ENCODE measurements at regions not wholly inside any gene's neighbourhood (a gene's known extent, or its start where the extent isn't known, plus 50 kb on each side); places are given as distances from the start of the nearest gene placed in this dataset.
A peak's percentile ranks its signal among the peaks of the same experiment; 100 is the strongest.

DNA sequence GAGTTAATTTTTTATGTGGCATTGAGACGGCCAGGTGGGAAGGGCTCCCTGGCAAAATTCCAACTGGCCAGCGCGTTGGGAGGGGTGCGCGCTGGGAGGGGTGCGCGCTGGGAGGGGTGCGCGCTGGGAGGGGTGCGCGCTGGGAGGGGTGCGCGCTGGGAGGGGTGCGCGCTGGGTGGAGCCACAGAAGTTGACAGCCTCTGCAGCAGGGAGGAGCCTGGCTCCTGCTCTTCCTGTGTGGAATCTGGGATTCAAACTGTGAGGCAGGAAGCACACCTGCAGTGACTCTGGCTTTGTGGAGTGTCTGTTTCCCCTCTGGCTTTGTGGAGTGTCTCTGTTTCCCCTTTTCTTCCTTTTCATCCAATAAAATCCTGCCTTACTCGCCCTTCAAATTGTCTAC is 147.9 kb upstream of the CBLN2 start:
- no peak for DNase-seq

DNA sequence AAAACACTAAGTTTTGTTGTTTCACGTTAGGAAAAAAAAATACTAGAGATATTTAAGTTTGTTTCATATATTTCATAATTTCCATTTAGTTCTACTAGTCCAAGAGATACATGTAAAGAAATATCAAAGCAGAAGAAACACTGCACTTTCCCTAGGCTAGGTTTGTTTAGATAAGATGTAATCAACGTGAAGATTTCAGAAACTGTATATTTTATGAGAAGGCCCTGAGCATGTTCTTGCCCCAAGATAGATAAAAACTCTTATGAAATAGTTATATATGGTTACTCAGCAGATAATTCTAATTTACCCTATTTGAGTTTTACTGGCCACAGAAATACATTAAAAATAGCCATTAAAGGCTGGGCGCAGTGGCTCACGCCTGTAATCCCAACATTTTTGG is 143.6 kb upstream of the CBLN2 start:
- no peak for DNase-seq

DNA sequence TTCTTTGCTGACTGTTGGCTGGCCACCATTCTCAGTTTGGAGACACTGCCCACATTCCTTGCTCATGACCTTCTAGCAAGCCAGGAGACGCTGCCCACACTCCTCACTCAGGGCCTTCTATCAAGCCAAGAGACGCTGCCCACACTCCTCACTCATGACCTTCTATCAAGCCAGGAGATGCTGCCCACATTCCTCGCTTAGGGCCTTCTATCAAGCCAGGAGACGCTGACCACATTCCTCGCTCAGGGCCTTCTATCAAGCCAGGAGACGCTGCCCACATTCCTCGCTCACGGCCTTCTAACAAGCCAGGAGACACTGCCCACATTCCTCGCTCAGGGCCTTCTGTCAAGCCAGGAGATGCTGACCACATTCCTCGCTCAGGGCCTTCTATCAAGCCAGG is 131.3 kb upstream of the CBLN2 start:
- DNase-seq, result no peak

DNA sequence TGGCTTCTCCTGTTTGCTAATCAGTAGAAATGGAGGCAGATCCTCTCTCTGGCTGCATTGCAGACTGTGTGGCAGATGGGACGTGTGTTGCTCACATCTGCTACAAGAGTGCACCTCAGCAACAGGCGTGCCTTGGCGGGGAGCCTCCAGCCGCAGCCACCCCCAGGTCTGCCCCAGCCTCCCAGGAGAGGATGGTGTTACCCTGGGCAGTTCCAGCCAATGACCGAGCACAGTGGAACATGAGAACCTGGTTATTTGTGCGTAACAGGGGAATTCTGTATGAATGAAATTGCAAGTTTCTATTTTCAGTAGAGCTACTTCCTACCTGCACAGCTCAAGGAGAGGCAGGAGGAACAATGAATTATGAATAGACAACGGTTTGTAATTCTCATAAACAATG is 130.6 kb upstream of the CBLN2 start:
- DNase-seq, result no peak

DNA sequence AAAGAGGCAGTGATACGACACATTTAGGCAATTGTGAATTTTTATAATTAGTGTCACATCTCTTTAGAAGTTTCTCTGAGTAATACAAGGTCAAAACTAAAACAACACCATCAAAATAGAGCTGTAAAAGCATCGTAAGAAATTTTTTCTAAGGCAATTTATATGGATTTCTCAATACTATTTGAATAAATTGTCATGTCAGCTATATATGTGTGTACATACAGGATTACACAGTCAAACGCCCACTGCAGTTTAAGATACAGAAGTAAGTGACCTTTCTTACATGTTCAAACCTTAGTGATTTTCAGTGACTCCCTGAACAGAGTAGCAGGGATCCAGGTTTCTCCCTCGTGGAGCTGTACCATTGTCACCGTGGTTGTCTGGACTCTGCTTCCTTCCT is 129.1 kb upstream of the CBLN2 start:
- no peak for DNase-seq

DNA sequence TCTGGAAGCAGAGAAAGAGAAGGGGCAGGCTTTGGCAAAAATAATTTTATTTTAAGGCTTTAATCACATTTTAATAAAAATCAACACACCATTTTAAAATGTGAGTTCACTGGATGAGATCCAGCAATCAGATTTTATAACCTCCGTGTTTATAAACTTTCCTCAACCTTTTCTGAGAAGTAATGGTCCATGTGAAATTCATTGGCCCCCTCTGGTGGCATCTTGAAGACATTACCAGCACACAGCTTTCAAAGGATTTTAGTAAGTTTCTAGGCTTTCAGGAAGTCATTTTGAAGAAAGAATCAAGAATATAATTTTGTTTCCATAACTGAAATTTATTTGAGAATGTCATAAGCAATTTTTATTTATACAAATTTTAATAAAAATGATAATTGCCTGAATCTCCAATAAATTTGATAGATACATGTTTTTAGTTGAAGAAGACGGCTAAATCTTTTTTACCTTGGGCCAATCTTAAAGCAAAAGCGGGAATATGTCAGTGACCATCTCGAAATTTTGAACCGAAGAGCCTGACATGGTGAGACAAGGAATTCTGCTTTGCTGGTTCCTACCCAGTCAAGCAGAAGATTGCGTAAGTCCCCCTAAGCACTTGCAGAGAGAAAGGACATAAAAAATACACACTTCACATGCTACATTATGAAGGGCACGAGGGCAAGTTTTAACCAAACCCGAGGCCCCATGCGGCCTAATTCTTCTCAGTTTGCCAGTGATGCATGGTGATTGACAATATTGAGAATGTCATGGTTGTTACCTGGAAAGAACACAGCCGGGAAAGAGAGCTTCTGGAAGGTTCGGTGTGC is 128.4 kb upstream of the CBLN2 start:
- DNase-seq, result peak; percentile 3

DNA sequence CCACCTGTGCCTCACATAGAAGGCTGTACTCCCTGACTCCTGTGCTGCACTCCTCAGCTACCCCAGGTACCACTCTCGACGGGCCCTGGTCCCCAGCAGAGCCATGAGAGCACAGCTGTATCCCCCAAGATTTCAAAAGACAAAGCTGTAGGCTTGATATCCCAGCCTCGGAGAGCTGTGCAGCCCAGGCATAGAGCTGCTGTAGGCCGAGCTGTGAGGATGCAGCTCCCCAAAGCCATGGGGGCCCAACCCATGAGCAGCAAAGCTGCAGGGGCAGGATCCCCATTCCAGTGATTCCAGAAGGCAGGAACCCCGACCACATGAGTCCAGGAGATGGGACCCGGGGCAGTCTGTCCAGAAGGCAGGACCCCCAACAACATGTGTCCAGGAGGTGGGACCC is 123.8 kb upstream of the CBLN2 start:
- no peak for DNase-seq

DNA sequence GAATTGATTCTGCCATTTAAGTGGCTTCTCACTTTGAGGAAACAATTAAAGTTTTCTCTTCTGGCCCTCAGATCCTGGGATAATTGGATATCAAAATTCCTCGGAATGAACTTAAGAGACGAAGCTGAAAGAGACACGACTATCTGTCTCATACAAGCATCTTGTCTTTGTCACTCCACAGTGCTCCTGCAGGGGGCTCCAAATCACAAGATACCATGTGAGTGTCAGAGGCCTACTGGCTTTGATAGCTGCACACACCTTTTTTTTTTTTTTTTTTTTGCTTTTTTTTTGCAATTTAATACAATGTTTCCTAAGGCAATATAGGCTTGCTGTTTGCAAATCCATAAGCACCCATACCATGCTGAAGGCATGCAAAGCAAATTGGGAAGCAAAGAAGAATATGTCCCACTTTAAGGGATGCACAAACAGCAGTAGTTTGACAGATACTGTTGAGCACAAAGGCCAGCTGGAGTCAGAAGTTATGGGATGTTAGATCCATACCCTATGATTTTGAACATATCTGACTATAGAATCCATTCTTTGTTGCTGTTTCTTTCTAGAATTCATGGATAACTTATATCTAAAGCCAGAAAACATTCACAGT is 109.0 kb upstream of the CBLN2 start:
- DNase-seq, result no peak

DNA sequence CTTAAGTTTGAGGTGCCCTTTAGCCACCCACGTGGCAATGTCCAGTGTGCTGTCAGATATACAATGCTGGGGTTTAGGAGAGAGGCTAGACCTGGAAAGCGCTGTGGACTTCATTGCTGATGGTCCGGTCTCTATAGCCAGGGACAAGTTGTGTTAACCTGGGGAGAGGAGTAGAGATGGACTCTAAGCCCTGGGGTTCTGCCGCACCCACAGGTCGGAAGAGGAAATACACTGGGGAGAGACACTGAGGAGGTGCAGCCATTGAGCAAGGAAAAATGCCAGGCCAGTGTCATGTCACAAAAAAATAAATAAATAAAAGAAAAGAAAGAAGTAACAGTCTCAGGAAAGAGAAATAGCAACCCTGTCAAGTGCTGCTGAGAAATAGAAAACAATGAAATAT is 106.9 kb upstream of the CBLN2 start:
- DNase-seq, result no peak

DNA sequence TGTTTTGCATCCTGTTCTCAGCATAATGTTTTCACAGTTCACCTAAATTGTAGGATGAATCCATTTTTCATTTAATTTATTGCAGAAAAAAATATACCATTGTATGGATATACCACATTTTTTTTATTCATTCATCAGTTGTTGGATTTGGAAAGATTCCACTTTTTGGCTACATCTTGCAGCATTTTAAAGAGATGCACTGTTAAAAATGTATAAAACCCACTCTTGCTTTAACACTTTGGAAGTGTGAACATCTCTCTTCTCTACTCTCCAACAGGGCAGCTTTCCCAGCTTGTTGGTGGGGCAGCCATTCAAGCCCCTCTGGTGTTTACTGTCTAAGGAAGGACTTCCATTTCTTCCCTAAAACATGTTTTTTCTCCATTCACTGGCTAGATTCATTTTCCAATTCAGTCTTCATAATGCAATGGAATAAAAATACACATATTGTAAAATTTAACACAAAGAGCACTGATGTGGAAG is 104.4 kb upstream of the CBLN2 start:
- DNase-seq, result no peak

DNA sequence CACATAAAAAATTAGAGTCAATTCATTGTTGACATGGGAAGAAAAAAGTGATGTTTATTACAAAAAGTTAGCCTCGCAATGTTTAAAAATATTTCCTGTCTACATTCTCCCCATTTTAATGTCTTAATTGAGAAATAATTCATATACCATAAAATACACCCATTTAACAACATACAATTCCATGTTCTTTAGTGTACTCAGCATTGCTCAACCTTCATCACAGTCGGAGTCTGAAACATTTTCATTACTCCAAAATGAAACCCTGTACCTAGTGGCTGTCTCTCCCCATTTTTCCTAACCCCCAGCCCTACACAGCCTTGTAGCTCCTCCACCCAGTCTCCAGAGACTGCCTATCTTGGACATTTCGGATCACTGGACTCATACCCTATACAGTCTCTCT is 103.9 kb upstream of the CBLN2 start:
- no peak for DNase-seq

DNA sequence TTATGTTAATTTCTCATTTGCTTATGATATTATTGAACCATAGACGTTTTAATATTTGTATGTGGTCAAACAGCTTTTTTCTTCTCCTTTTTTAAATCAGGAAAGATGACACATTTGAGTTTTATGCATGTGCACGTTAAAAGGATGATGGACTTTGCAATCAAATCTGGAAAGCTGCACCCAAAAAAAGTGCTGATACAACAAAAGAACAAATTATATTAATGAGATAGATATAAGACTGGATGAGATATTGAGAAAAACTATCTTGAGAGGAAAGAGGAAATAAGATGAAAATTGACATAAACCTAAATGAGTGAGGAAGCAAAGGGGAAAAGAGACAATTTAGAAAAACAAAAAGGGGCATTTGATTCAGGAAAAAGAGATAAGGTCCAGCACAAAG is 96.4 kb upstream of the CBLN2 start:
- DNase-seq, result no peak

DNA sequence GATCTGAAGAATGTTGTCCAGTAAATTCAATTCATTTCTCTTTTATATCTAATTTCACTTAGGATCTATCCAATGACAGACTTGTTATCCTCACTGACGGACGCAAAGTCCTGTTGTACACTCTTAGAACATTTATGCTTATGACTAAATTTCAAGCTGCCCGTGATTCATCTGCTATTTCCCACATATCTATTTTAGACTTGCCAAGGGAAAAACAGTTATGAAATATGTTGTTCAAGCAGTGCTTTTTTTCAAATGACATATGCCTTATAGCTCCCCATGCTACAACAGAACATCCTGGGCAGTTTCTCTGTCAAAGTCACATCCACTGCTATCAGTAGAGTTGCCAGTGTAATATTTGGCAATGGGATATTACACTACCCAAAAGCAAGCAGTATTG is 94.2 kb upstream of the CBLN2 start:
- no peak for DNase-seq

DNA sequence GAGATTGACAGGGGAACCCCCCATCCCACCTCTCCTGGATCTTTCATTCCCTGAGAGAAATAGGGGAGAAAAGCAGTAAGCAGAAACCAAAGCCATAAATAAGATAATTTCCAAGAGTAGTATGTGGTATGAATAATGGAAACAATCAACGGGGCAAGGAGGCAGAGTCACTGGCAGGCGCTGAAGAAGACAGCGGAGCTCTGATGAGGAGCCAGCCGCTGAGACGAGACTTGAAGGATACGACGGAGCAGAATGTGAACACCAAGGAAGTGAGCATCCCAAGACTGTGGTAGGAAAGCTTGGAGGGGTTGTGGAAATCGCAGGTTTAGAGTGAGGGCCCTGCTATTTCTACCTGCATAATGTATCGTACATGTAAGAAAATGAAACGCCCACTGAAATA is 93.6 kb upstream of the CBLN2 start:
- no peak for DNase-seq

DNA sequence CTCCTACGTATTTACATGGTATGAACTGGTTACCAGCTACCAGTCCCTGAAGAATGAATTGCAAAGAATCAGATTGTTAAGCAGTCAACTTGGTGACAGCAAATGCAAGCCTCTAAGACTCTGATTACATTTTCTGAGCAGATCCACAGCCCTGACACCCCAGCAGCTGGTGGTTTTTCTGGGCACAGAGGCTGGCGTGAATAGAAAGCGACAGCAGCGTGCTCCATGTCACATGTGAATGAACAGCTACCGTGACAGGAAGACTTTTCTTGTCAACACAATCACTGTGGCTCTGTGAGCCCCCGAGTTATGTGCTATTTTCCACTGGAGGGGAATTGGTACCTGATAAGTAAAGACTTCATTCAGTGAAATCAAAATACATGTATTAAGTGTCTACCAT is 93.2 kb upstream of the CBLN2 start:
- DNase-seq, result no peak

DNA sequence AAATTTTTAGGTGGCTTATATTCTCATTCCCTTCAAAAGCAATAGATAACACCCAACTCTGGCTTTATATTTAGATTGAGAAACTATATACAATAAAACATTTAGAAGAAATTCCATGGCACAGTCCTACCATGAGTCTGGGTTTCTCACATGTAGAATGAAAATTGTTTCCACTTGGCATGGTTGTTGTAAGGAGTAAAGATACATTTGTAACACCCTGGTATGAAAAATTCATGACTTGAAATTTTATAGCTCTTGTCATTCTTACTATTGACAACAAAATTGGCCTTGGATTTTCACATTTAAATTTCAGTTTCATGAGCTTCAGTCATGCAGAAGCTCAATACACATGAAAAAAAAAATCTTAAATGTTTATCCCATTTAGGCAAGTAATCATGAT is 92.5 kb upstream of the CBLN2 start:
- DNase-seq, result no peak

DNA sequence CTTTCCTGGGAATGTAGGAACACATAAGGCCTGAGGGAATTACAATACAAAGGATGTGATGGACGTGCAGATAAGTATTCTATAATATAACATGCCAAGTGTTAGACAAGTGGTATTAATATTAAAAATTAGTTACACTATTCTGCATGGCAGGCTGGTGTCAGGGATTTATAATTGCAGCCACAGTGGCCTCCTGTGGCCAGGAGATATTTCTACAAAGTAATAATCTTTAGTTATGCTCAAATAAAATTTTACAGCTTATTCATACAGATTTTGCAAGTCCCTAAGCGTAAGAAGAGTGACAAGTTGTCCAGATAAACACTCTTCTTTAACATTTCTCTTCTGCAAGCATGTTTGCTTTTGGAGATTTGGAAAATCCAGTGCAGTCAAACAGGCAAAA is 90.4 kb upstream of the CBLN2 start:
- no peak for DNase-seq

DNA sequence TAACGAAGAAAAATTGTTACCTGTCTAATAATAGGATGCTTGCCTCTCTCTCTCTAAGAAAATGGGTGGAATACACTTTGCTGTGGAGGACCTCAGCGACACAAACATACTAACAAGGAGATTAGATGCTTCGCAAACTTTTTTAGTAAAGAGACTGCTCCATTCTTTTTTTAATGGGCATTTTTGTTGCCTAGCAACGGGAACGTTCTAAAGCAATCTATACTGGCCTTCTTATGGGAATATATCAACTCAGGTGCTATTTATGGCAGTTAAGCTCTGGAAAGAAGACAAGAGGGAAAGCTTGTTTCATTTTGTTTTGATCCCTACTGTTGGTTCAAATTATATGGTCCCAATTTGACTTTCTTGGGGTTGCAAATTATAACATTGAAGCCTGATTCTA is 86.8 kb upstream of the CBLN2 start:
- DNase-seq, result no peak

DNA sequence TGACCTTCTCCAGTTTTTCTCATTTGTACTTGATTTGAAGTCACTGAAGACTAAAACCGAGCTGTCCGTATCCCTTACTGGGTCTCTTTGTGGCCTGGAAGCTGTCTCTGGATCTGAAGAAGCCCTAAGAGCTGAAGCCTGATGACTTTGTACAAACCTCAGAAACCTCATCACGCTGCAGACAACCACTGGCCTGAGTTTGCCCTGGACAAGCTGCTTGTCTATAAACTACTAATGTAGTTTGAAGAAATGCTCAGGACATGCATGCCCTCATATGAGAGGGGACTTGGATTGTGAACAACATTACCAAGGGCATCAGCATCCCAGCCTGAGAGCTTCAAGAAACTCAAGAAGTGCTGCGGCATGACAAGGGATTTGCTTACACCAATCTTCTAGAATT is 79.3 kb upstream of the CBLN2 start:
- no peak for DNase-seq

DNA sequence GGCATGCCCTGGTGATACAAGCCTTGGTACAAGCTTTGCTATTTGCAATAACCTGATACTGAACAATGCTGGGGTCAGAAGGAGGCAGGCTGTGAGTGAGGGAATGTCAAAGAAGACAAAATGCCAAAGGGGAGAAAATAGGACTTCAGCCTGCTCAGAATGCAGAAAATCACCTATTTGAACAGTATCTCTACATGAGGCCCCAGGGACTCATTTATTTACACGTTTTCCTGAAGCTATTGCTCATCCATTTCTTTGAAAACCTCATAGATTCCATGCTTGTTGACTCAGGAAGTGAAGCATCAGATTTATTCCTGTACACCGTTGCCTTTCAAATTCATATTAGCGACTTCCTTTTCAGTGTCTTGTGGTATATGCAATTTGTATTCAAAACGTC is 69.4 kb upstream of the CBLN2 start:
- no peak for DNase-seq

DNA sequence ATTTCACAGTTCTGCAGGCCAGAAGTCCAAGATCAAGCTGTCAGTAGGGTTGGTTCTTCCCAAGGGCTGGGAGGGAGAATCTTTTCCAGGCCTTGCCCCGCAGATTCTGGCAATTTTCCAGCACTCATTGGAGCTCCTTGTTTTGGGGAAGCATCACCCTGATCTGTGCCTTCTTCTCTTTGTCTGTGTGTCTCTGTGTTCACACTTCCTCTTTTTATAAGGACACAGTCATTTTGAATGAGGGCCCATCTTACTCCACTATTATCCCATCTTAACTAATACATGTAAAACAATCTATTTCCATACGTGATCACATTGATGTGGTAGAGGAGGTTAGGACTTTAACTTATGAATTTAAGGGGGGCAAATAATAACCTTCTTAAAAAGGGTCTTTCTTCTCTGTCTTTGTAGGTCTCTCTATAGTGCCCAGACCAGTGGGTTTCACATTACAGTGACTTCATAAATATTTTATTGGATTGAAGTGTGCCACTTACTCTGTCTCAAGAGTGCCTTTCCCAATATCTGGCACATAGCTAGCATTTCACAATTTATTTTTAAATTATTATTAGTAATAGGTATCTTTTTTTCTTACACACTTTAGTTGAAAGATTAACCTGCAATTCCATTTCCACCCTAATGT is 68.9 kb upstream of the CBLN2 start:
- DNase-seq, result no peak

DNA sequence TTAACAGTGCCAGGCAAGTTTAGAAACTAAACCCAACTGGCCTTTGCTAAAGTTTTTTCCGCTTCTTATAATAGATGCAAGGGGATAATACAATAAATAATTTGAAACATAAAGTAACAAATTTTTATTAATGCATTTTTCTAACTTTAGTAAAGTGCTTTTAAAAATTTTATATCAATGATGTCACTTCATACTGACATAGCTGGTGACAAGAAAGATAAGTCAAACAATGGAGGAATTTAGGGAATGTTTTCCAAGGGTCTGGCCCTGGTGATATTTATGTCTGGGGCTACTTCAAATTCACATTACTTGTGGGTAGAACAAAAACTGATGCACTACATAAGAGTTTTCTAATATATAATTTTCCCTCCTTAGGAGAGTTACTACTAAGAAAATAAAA is 61.2 kb upstream of the CBLN2 start:
- no peak for DNase-seq

DNA sequence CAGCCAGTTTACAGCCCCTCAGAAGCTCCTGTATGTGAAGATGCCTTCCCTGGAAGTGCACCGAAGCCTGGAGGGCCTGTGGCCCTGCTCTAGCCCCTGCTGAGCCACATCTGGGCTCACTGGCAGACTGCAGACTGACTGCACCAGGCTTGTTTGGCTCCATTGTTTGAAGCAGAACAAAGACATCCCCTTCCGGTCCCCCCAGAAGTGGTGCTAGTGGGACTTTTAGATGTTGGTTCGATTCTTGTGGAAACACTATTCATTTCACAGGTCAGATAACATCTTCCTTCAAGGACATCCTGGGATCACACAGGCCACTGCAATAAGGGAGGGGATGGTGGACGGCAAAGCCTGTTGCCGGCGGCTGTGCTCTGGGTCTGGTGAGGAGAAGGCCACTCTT is 57.8 kb upstream of the CBLN2 start:
- DNase-seq, result no peak

DNA sequence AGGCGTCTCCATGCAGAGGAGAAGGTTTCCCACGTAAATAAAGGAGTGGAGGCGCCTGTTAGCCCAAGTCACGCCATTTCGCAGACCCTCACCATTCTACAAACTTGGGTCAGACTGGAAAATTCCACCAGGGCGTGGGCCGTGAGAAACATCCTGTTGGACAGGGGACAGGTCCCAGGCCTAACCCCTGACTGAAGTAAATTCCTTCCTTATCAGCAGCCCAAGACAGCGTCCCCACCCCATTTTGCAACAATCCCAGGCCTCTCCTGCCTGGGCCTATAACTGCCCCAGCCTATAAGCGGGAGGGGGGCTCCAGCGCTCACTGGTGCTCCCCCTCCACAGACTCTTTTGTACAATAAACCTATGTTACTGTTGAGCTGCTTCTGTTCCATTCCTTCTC is 57.3 kb upstream of the CBLN2 start:
- DNase-seq, result no peak

All from DMS79 (cell line).